ENCODE measurements at regions not wholly inside any gene's neighbourhood (a gene's known extent, or its start where the extent isn't known, plus 50 kb on each side); places are given as distances from the start of the nearest gene placed in this dataset.

DNA sequence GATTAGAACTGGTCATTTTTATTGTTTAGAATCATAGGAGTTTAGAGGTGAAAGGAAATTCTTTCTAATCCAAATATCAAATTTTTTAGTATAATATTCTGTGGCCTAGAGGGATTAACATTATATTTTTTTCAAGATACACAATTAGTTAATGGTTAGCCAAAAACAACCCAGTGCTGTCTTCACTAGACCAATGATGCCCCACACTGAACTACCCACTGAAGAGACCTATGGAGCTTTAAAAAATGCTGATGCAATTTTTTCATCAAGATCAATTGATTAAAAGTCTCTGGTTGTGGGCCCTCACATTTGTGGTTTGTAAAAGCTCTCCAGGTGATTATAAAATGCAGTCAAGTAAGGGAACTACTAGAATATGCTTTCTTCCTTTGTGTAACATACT is 274.1 kb upstream of the C9orf72 start:
- Histone ChIP-seq H3K27ac (ENCODE audit: control insufficient read depth, insufficient read depth) (no peak overlapping the region), H3K4me1 (ENCODE audit: control insufficient read depth, insufficient read depth, low read length) (no peaks in the 10 kb centered on the region), H3K27me3 (replicated peaks in 1 of 2; ENCODE audit: control insufficient read depth in 2 of 2, insufficient read depth in 2 of 2, low read length in 1 of 2) (no peaks in the 10 kb centered on the region), H4K20me1 (ENCODE audit: control insufficient read depth, insufficient read depth) (no peaks in the 10 kb centered on the region), H3K4me2 (ENCODE audit: control insufficient read depth, insufficient read depth) (no peak overlapping the region), H2AFZ (ENCODE audit: control insufficient read depth, low read depth, low read length) (no peak overlapping the region), H3K4me3 (no peak overlapping the region), H3K36me3 (ENCODE audit: control insufficient read depth in 2 of 2, insufficient read depth in 2 of 2, low read length in 1 of 2) (no peaks in the 10 kb centered on the region), H3K9me3 (replicated peaks; ENCODE audit: control insufficient read depth, insufficient read depth, low read length) (no peaks in the 10 kb centered on the region; the same call in 2 of the 3 replicates), H3K9ac (ENCODE audit: control insufficient read depth, insufficient read depth, low read length) (no peak overlapping the region), H3K79me2 (ENCODE audit: control insufficient read depth, insufficient read depth, low read length) (no peaks in the 10 kb centered on the region)
- POLR2A ChIA-PET: no interaction called here
- intact Hi-C loops (cut with micrococcal nuclease; ENCODE audit: unreplicated experiment) (no loop called here), in situ Hi-C loops (cut with MboI) (no loop called here)
- CTCF ChIA-PET: no interaction called here
- RAD21 ChIA-PET (ENCODE audit: unreplicated experiment): no interaction called here
- BruUV-seq (replicated peaks): no TSS peak
- DNase-seq (ENCODE audit: low read depth, low spot score): no peak
- no peak for FAIRE-seq
- no peak for ATAC-seq
- SMC1A ChIA-PET (ENCODE audit: uncharacterized antibody, unreplicated experiment): interaction anchor here (1.0 kb wide), 1 partner anchor 44 kb away, joined by 3 read pairs; no protein-coding TSS in a partner anchor
- TF ChIP-seq, protein P1, sequence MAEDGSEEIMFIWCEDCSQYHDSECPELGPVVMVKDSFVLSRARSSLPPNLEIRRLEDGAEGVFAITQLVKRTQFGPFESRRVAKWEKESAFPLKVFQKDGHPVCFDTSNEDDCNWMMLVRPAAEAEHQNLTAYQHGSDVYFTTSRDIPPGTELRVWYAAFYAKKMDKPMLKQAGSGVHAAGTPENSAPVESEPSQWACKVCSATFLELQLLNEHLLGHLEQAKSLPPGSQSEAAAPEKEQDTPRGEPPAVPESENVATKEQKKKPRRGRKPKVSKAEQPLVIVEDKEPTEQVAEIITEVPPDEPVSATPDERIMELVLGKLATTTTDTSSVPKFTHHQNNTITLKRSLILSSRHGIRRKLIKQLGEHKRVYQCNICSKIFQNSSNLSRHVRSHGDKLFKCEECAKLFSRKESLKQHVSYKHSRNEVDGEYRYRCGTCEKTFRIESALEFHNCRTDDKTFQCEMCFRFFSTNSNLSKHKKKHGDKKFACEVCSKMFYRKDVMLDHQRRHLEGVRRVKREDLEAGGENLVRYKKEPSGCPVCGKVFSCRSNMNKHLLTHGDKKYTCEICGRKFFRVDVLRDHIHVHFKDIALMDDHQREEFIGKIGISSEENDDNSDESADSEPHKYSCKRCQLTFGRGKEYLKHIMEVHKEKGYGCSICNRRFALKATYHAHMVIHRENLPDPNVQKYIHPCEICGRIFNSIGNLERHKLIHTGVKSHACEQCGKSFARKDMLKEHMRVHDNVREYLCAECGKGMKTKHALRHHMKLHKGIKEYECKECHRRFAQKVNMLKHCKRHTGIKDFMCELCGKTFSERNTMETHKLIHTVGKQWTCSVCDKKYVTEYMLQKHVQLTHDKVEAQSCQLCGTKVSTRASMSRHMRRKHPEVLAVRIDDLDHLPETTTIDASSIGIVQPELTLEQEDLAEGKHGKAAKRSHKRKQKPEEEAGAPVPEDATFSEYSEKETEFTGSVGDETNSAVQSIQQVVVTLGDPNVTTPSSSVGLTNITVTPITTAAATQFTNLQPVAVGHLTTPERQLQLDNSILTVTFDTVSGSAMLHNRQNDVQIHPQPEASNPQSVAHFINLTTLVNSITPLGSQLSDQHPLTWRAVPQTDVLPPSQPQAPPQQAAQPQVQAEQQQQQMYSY (CRISPR knock-in tag; IDR thresholded peaks at IDR 0.05): no peak
- TF ChIP-seq, protein P2, sequence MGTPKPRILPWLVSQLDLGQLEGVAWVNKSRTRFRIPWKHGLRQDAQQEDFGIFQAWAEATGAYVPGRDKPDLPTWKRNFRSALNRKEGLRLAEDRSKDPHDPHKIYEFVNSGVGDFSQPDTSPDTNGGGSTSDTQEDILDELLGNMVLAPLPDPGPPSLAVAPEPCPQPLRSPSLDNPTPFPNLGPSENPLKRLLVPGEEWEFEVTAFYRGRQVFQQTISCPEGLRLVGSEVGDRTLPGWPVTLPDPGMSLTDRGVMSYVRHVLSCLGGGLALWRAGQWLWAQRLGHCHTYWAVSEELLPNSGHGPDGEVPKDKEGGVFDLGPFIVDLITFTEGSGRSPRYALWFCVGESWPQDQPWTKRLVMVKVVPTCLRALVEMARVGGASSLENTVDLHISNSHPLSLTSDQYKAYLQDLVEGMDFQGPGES (IDR thresholded peaks at IDR 0.05): no peak
- TF ChIP-seq TBL1XR1 (IDR thresholded peaks at IDR 0.05; ENCODE audit: low read depth, low read length) (no peak), CBX3 (IDR thresholded peaks at IDR 0.05; ENCODE audit: borderline replicate concordance, low read depth) (no peak), JUNB (IDR thresholded peaks at IDR 0.05) (no peak), CEBPB (IDR thresholded peaks at IDR 0.05; ENCODE audit: borderline replicate concordance in 1 of 2, low read depth in 2 of 2, low read length in 2 of 2) (no peak), GATAD2B (conservative IDR thresholded peaks at IDR 0.05; ENCODE audit: low read depth) (no peak), MYC (IDR thresholded peaks at IDR 0.05; ENCODE audit: insufficient read depth, insufficient read length, insufficient replicate concordance, low read length, severe bottlenecking) (no peak)
- TF ChIP-seq, protein P3, sequence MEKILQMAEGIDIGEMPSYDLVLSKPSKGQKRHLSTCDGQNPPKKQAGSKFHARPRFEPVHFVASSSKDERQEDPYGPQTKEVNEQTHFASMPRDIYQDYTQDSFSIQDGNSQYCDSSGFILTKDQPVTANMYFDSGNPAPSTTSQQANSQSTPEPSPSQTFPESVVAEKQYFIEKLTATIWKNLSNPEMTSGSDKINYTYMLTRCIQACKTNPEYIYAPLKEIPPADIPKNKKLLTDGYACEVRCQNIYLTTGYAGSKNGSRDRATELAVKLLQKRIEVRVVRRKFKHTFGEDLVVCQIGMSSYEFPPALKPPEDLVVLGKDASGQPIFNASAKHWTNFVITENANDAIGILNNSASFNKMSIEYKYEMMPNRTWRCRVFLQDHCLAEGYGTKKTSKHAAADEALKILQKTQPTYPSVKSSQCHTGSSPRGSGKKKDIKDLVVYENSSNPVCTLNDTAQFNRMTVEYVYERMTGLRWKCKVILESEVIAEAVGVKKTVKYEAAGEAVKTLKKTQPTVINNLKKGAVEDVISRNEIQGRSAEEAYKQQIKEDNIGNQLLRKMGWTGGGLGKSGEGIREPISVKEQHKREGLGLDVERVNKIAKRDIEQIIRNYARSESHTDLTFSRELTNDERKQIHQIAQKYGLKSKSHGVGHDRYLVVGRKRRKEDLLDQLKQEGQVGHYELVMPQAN (conservative IDR thresholded peaks at IDR 0.05): no peak
- TF ChIP-seq, protein P4, sequence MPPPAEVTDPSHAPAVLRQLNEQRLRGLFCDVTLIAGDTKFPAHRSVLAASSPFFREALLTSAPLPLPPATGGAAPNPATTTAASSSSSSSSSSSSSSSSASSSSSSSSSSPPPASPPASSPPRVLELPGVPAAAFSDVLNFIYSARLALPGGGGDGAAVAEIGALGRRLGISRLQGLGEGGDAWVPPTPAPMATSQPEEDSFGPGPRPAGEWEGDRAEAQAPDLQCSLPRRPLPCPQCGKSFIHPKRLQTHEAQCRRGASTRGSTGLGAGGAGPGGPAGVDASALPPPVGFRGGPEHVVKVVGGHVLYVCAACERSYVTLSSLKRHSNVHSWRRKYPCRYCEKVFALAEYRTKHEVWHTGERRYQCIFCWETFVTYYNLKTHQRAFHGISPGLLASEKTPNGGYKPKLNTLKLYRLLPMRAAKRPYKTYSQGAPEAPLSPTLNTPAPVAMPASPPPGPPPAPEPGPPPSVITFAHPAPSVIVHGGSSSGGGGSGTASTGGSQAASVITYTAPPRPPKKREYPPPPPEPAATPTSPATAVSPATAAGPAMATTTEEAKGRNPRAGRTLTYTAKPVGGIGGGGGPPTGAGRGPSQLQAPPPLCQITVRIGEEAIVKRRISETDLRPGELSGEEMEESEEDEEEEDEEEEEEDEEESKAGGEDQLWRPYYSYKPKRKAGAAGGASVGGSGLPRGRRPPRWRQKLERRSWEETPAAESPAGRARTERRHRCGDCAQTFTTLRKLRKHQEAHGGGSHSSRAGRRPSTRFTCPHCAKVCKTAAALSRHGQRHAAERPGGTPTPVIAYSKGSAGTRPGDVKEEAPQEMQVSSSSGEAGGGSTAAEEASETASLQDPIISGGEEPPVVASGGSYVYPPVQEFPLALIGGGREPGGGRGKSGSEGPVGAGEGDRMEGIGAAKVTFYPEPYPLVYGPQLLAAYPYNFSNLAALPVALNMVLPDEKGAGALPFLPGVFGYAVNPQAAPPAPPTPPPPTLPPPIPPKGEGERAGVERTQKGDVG (CRISPR knock-in tag; IDR thresholded peaks at IDR 0.05): no peak
- TF ChIP-seq, protein P5, sequence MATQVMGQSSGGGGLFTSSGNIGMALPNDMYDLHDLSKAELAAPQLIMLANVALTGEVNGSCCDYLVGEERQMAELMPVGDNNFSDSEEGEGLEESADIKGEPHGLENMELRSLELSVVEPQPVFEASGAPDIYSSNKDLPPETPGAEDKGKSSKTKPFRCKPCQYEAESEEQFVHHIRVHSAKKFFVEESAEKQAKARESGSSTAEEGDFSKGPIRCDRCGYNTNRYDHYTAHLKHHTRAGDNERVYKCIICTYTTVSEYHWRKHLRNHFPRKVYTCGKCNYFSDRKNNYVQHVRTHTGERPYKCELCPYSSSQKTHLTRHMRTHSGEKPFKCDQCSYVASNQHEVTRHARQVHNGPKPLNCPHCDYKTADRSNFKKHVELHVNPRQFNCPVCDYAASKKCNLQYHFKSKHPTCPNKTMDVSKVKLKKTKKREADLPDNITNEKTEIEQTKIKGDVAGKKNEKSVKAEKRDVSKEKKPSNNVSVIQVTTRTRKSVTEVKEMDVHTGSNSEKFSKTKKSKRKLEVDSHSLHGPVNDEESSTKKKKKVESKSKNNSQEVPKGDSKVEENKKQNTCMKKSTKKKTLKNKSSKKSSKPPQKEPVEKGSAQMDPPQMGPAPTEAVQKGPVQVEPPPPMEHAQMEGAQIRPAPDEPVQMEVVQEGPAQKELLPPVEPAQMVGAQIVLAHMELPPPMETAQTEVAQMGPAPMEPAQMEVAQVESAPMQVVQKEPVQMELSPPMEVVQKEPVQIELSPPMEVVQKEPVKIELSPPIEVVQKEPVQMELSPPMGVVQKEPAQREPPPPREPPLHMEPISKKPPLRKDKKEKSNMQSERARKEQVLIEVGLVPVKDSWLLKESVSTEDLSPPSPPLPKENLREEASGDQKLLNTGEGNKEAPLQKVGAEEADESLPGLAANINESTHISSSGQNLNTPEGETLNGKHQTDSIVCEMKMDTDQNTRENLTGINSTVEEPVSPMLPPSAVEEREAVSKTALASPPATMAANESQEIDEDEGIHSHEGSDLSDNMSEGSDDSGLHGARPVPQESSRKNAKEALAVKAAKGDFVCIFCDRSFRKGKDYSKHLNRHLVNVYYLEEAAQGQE (IDR thresholded peaks at IDR 0.05; ENCODE audit: low read depth, low read length): no peak
